NCI-H2171 (cell line): ENCODE measurements at regions not wholly inside any gene's neighbourhood (a gene's known extent, or its start where the extent isn't known, plus 50 kb on each side); places are given as distances from the start of the nearest gene placed in this dataset.

Experiments used
- DNase-seq: peaks from one replicate; lab custom pipeline; 2025; lab: John Stamatoyannopoulos, UW

GRCh38 chr6:91366781-91367180 lies 779.9 kb upstream of the MAP3K7 start:
- DNase-seq, result no peak

- no peak for DNase-seq
Observed at GRCh38 chr6:91358986-91359385, 772.1 kb upstream of the MAP3K7 start.

DNA sequence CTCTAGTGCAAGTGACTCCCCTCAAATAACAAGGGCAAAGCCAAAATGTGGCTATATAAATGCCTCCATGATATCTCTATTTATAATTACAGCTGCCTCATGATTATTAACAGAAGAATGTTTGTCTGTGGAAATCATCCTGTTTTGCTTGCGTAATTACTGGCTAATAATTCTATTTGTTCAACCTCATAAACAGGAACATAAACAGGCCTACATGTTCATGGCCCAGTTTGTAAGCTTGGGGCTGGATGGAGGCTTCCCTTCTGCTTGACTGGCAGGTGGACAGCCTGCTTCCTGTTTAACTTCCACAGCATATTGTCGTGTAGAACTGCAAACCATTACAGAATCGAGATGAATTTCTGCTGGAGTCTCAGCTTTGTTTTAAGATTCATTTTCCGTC lies 766.0 kb upstream of the MAP3K7 start:
- no peak for DNase-seq

GRCh38 chr6:91352321-91352720 lies 765.4 kb upstream of the MAP3K7 start:
- no peak for DNase-seq

DNA sequence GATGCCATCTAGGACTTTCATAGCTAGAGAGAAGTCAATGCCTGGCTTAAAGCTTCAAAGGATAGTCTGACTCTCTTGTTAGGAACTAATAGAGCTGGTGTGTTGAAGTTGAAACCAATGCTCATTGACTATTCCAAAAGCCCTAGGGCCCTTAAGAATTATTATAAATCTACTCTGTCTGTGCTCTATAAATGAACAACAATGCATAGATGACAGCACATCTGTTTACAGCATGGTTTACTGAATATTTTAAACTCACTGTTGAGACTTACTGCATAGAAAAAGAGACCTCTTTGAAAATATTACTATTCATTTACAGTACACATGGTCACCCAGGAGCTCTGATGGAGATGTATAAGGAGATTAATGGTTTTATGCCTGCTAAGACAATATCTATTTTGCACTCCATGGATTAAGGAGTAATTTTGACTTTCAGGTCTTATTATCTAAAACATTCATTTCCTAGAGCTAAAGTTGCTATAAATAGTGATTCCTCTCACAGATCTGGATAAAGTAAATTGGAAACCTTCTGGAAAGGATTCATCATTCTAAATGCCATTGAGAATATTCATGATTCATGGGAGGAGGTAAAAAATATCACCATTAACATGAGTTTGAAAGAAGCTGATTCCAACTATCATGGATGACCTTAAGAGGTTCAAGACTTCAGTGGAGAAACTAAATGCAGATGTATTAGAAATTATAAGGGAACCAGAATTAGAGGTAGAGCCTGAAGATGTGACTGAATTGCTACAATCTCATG lies 763.5 kb upstream of the MAP3K7 start:
- no peak for DNase-seq

- no peak for DNase-seq
Observed at GRCh38 chr6:91341473-91341872, 754.6 kb upstream of the MAP3K7 start.

DNA sequence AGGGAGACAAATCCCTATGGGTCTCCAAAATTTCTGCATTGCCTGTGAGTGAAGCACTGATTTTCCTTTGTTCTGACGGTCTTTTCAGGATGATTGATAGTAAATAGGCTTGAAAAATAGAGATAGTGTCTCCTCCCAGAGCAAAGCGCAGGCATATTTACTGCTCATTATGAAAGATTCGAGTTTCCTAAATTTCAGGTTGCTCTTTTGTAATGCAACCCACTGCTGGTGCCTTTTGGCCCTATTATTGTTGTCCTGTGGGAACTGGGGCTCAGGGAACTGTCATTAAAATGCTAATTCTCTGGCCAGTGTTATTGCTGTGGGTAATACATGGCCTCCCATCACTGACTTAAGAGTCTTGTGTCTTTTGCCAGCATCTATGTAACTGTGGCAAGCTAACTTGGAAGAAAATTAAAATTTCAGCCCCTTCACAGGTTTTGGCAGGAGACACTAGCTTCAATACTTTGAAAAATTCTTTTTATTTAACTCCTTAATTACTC lies 754.1 kb upstream of the MAP3K7 start:
- no peak for DNase-seq

GRCh38 chr6:91337967-91338366 lies 751.1 kb upstream of the MAP3K7 start:
- DNase-seq, result no peak

DNA sequence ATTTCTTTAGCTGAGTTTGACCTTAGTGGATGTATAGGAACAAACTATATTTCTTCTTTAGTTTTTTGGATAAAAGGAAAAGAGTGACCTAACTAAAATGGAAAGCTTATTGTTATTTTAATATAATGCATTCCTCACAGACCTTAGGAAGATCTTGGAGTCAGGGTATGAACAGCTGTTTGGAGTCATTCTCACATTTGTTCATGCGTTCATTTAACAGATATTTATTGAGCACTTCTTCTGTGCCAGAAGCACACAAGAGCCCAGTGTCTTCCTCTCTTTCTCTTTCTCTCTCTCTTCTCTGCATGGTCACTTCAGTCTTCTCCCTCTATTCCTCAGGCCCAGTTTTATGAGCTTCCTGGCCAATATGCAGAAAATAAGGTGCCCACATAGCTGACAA lies 744.0 kb upstream of the MAP3K7 start:
- DNase-seq, result no peak

GRCh38 chr6:91328241-91328640 lies 741.4 kb upstream of the MAP3K7 start:
- no peak for DNase-seq

GRCh38 chr6:91324711-91325110 lies 737.8 kb upstream of the MAP3K7 start:
- no peak for DNase-seq

DNA sequence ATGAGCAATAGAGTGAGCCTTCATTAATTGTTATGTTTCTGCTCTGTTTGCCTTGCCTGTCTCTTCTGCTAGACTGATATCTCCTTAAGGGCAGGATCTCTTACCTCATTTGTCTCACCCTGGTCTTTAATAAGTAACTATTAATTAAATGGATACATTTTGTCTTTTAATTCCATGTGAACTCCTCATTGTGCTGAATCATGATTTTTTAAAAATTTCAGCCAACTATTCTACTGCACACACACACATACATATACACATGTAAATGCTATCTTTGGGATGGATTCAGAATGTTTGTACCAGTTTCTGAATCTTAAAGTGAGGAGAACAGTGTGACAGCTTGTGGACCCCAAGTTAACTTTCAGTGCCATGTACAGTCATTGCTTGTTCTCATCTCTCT lies 731.1 kb upstream of the MAP3K7 start:
- no peak for DNase-seq

GRCh38 chr6:91317247-91317835 lies 730.5 kb upstream of the MAP3K7 start:
- no peak for DNase-seq

DNA sequence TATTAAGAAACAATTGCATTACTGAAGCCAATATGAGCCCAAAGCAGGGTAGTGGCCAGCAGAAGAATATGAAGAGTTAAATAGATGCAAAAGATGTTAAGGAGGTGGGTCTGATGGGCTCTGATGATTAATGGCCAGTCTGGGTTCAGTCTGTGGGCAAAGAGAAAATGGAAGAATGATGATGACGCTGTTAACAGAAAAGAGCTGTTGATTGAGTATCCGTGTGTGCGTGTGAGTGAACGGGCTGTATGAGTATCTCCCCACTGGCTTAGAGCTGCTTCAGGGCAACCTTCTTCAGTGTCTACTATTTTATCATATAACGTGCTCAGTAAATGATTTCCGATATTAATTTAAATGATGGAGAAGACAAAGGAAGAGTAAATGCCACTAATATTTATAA lies 723.3 kb upstream of the MAP3K7 start:
- DNase-seq, result no peak

- DNase-seq, result no peak
Observed at GRCh38 chr6:91305755-91306154, 718.9 kb upstream of the MAP3K7 start.

DNA sequence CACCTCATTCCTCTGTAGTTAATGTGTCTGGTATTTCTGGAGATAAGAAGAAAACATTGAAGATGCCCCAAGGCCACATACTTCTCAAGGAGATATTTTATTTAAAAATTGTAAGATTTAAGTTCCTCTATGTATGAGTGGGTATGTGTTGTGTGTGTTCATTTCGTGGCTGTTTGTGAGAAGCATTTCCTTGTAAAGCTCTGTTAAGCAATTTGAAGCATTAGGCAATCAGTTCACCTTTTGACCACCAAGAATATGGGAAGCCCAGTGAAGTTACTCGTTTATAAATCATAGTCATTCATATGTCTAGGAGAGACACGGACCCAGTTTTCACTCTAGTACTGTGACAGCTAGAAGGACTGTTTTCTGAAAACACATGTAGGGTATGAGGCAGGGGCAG lies 717.6 kb upstream of the MAP3K7 start:
- no peak for DNase-seq

GRCh38 chr6:91303326-91303725 lies 716.5 kb upstream of the MAP3K7 start:
- no peak for DNase-seq

DNA sequence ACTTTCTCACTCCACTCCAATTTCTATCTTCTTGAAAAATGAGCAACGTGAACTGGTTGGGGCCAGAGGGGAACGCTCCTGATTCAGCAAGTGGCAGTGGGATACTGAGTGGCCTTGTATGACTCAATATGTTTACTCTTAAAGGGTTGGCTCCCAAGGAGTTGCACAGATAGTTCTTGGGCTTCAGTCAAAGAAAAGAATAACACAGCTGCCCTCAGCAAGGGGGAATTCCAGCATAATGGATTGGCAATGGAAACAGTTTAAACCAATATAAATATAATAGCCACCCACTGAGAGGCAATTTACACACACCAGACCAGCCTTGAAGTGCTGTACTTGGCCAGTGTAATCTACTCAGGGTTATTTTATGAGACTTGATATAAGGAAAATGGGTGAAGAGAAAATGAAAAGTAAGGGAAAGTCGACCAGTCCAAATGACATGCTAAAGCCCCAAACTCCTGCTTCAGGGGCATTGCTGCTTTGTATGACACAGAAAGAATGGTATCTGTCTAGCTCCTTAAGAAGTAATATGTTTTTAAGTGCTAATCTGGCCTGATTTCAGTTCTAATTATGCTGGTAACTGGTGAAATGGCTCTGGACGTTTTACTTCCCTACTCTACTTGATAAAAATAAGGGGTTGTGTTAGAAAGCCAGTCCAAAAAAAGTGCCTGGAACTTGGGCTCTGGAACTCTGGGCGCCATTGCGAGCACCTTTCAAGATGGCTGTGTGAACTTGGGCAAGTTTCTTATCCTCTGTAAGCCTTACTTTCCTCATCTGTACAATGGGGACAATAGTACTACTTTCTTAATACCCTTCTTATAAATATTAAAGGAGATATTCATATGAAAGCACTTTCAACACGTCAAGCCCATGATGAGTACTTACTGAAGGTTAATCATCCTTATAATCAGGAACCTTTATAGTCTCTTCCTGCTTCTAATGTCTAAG lies 712.9 kb upstream of the MAP3K7 start:
- no peak for DNase-seq

DNA sequence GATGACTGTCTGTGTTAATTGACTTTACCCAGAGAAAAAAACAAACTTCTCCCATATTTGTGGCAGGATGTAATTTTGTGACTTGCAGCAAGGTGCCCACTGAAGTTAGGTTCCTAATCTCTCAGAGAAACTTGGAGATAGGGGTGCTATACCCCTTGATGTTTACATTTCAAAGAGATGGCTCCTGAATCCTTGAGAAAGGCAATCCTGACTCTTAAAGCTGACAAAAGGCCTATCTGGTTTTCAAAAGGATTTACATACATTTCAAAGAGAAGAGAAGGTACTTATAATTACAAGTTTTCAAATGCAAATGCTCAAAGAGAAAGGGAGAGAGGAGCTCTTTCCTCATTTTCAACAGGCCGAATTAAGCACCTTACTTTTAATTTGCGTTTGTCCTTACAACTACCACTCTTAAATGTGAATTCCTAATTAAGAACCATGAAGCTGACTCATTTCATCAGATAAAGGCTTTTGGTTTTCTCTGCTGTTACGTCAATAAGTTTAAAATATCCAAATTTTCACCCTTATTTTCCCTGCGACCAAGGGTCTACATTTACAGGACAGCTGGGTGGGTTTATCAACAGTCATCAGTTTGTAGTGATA lies 711.8 kb upstream of the MAP3K7 start:
- DNase-seq, result no peak

GRCh38 chr6:91293395-91293794 lies 706.5 kb upstream of the MAP3K7 start:
- DNase-seq, result no peak

DNA sequence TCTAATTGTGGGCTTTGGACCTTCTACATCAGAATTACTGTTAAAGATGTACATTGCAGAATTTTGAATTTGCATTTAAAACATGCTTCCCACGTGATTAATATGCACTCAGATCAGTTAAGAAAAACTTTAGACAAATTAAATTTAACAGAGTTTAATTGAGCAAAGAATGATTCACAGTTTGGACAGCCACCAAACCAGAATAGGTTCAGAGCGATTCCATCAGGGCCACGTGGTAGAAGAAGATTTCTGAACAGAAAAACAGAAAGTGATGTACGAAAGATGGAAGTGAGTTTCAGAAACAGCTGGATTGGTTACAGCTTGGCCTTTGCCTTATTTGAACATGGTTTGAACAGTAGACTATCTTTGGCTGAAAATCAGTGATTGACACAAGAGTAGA lies 704.2 kb upstream of the MAP3K7 start:
- no peak for DNase-seq

- no peak for DNase-seq
Observed at GRCh38 chr6:91288741-91289140, 701.9 kb upstream of the MAP3K7 start.
